ENCODE measurements at regions not wholly inside any gene's neighbourhood (a gene's known extent, or its start where the extent isn't known, plus 50 kb on each side); places are given as distances from the start of the nearest gene placed in this dataset.
"Not testable (repeated sequence)": the region's sequence is repeated elsewhere in the genome, so short reads cannot be mapped to it uniquely, and the experiment has no call there.

DNA sequence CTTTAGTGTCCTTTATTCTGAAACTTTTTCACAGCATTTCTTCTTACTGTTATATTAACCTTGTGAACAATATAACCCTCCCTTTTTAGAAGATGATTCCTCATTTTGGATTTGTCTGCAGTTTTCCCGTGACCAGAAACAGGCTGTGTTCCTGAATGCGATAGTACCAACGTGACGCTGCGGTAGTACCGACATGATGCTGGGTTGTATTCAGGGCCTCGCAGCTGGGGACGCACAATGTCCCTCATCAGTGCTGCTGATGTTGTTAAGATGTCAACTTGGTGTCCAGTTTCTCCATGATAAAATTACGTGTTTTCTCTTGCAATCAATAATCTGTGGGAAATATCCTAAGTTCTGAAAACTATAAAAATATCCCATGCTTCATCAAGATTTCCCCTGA, 761.4 kb upstream of the TPTE start:
- Histone ChIP-seq H3K27ac (ENCODE audit: low read depth, low read length) (no peak overlapping the region), H3K27me3 (ENCODE audit: control insufficient read depth in 2 of 2, insufficient read depth in 2 of 2, low read length in 2 of 2) (no peaks in the 10 kb centered on the region), H3K4me3 (ENCODE audit: low read length) (no peak overlapping the region), H3K9me3 (ENCODE audit: control insufficient read depth in 2 of 3, low read length in 3 of 3) (peaks cover 0 to 34% (median 5%) of the 10 kb centered on the region in 3 experiments), H3K4me1 (ENCODE audit: control insufficient read depth in 2 of 2, insufficient read depth in 2 of 2, low read length in 2 of 2) (no peaks in the 10 kb centered on the region), H3K36me3 (ENCODE audit: control insufficient read depth in 2 of 3, insufficient read depth in 3 of 3, low read length in 3 of 3) (no peaks in the 10 kb centered on the region)
- H3K4me1 Mint-ChIP-seq = no peaks in the 10 kb centered on the region
- ATAC-seq = no peak
- DNase-seq = no peak
- no peak overlapping the region for H3K27ac Mint-ChIP-seq
- POLR2A ChIA-PET = no interaction called here
- H3K27me3 Mint-ChIP-seq = no peaks in the 10 kb centered on the region
- intact Hi-C loops (cut with micrococcal nuclease) = no loop called here
- H3K4me3 Mint-ChIP-seq = no peak overlapping the region
- CTCF ChIA-PET = no interaction called here
- H3K9me3 Mint-ChIP-seq = peaks cover 0 to 9% (median 0%) of the 10 kb centered on the region in 11 donors
- no peaks in the 10 kb centered on the region for H3K36me3 Mint-ChIP-seq

DNA sequence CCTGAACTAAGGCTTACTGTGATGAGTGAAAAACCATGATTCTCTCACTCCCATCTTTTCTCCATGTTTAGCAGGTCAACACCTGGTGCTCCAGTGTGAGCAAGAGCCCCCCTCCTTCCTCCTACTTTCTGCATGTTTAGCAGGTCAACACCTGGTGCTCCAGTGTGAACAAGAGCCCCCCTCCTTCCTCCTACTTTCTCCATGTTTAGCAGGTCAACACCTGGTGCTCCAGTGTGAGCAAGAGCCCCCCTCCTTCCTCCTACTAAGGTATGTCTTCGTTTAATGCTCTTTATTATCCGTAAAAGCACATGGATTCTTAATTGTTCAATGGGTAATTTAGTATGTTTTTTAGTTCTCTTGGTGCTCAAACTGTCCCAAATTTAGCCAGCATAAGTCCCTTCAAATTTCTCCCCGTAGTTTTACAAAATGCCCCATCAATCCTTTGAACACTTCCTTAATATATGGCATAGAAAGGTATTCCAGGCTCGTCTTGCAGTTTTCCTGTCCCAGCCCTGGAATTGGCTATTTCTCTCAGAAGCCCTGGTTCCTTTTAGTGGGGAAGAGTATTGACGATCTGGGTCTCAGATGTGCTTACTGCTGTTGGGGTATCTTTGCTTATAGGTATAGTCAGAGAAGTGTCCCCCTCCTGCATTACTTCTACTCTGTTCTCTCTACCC, 760.8 kb upstream of the TPTE start:
- no peak overlapping the region for H3K4me3 ChIP-seq (ENCODE audit: low read length)
- Mint-ChIP-seq H3K9me3 (peaks cover 0 to 4% (median 0%) of the 10 kb centered on the region in 11 donors), H3K4me1 (no peaks in the 10 kb centered on the region), H3K27ac (no peak overlapping the region), H3K36me3 (no peaks in the 10 kb centered on the region), H3K4me3 (no peak overlapping the region), H3K27me3 (no peaks in the 10 kb centered on the region)
- POLR2A ChIA-PET = no interaction called here
- CTCF ChIA-PET = no interaction called here
- H3K36me3 ChIP-seq (ENCODE audit: control insufficient read depth in 2 of 3, insufficient read depth in 3 of 3, low read length in 3 of 3) = no peaks in the 10 kb centered on the region
- intact Hi-C loops (cut with micrococcal nuclease) = no loop called here
- no peak for ATAC-seq
- H3K27me3 ChIP-seq (ENCODE audit: control insufficient read depth in 2 of 2, insufficient read depth in 2 of 2, low read length in 2 of 2) = no peaks in the 10 kb centered on the region
- no peaks in the 10 kb centered on the region for H3K4me1 ChIP-seq (ENCODE audit: control insufficient read depth in 2 of 2, insufficient read depth in 2 of 2, low read length in 2 of 2)
- DNase-seq = no peak
- no peak overlapping the region for H3K27ac ChIP-seq (ENCODE audit: low read depth, low read length)
- H3K9me3 ChIP-seq (ENCODE audit: control insufficient read depth in 2 of 3, low read length in 3 of 3) = peaks cover 0 to 33% (median 5%) of the 10 kb centered on the region in 3 experiments

- H3K27me3 Mint-ChIP-seq = no peaks in the 10 kb centered on the region
- CTCF ChIA-PET = no interaction called here
Measured at GRCh38 chr21:9763306-9763705, 758.1 kb upstream of the TPTE start.

DNA sequence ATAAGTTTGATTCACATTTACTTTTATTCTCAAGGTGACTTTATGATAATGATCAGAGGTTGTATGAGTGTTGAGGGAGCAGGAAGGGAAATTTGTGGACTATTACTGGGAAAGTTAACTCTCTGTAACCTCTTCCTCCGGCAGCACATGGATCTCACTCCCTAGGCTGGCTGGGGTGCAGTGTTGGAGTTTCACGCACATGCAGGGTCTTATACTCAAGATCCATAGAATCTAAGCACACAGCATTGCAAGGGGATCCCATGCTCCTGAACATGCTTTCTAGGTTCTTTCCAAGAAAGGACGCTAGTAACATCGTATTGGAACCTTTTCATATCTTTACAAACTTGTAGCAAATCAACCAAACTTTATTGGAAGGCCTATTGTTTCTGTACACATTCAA, 757.6 kb upstream of the TPTE start:
- Mint-ChIP-seq H3K4me3 (no peak overlapping the region), H3K9me3 (no peaks in the 10 kb centered on the region), H3K27ac (no peak overlapping the region), H3K36me3 (no peaks in the 10 kb centered on the region), H3K27me3 (no peaks in the 10 kb centered on the region), H3K4me1 (no peaks in the 10 kb centered on the region)
- Histone ChIP-seq H3K4me3 (ENCODE audit: low read length) (no peak overlapping the region), H3K9me3 (ENCODE audit: control insufficient read depth in 2 of 3, low read length in 3 of 3) (peaks cover 0 to 42% (median 3%) of the 10 kb centered on the region in 3 experiments), H3K36me3 (ENCODE audit: control insufficient read depth in 2 of 3, insufficient read depth in 3 of 3, low read length in 3 of 3) (no peaks in the 10 kb centered on the region), H3K27me3 (ENCODE audit: control insufficient read depth in 2 of 2, insufficient read depth in 2 of 2, low read length in 2 of 2) (no peaks in the 10 kb centered on the region), H3K4me1 (ENCODE audit: control insufficient read depth in 2 of 2, insufficient read depth in 2 of 2, low read length in 2 of 2) (no peaks in the 10 kb centered on the region), H3K27ac (ENCODE audit: low read depth, low read length) (no peak overlapping the region)
- ChIA-PET CTCF (no interaction called here), POLR2A (no interaction called here)
- intact Hi-C loops (cut with micrococcal nuclease) = no loop called here
- no peak for ATAC-seq
- no peak for DNase-seq

More at GRCh38 chr21:9763306-9763705, 758.1 kb upstream of the TPTE start:
- Histone ChIP-seq H3K4me1 (ENCODE audit: control insufficient read depth in 2 of 2, insufficient read depth in 2 of 2, low read length in 2 of 2) (no peaks in the 10 kb centered on the region), H3K27ac (ENCODE audit: low read depth, low read length) (no peak overlapping the region), H3K36me3 (ENCODE audit: control insufficient read depth in 2 of 3, insufficient read depth in 3 of 3, low read length in 3 of 3) (no peaks in the 10 kb centered on the region), H3K9me3 (ENCODE audit: control insufficient read depth in 2 of 3, low read length in 3 of 3) (peaks cover 0 to 41% (median 5%) of the 10 kb centered on the region in 3 experiments), H3K27me3 (ENCODE audit: control insufficient read depth in 2 of 2, insufficient read depth in 2 of 2, low read length in 2 of 2) (no peaks in the 10 kb centered on the region), H3K4me3 (ENCODE audit: low read length) (no peak overlapping the region)
- intact Hi-C loops (cut with micrococcal nuclease) = no loop called here
- Mint-ChIP-seq H3K27ac (no peak overlapping the region), H3K9me3 (no peaks in the 10 kb centered on the region), H3K4me3 (no peak overlapping the region), H3K36me3 (no peaks in the 10 kb centered on the region), H3K4me1 (no peaks in the 10 kb centered on the region)
- POLR2A ChIA-PET = no interaction called here
- no peak for DNase-seq
- no peak for ATAC-seq

DNA sequence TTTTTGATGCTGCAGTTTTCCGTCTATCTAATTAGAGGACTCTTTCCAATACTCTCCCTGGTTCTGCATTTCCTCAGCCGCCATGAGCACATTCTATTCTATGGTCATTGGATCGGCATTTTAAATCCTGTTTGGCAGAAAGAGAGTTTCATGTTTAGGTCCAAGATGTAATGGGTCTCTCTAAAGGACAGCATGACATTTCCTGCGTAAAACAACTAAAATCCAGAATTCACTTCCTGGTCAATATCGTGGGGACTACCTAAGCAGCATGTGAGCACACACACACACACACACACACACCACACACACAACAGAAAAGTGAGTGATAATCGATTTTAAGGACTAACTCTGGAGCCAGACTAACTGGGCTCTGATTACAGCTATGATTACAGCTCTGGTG, 757.1 kb upstream of the TPTE start:
- CTCF ChIA-PET, H3K27me3 Mint-ChIP-seq: not testable (repeated sequence)

GRCh38 chr21:9765538-9765937, 755.8 kb upstream of the TPTE start:
- ATAC-seq; H3K27ac ChIP-seq (ENCODE audit: low read depth, low read length); H3K27ac Mint-ChIP-seq; intact Hi-C loops (cut with micrococcal nuclease); POLR2A ChIA-PET; H3K27me3 ChIP-seq (ENCODE audit: control insufficient read depth in 2 of 2, insufficient read depth in 2 of 2, low read length in 2 of 2); DNase-seq; H3K27me3 Mint-ChIP-seq; H3K4me1 ChIP-seq (ENCODE audit: control insufficient read depth in 2 of 2, insufficient read depth in 2 of 2, low read length in 2 of 2); H3K36me3 ChIP-seq (ENCODE audit: control insufficient read depth in 2 of 3, insufficient read depth in 3 of 3, low read length in 3 of 3); H3K36me3 Mint-ChIP-seq; H3K4me3 ChIP-seq (ENCODE audit: low read length); H3K4me3 Mint-ChIP-seq; H3K9me3 Mint-ChIP-seq; H3K4me1 Mint-ChIP-seq; CTCF ChIA-PET: not testable (repeated sequence)
- H3K9me3 ChIP-seq (ENCODE audit: control insufficient read depth in 2 of 3, low read length in 3 of 3) = peaks cover 0 to 41% (median 0%) of the 10 kb centered on the region in 3 experiments

More for the DNA sequence above, 757.1 kb upstream of the TPTE start:
- H3K36me3 Mint-ChIP-seq; POLR2A ChIA-PET; H3K4me3 ChIP-seq (ENCODE audit: low read length); H3K4me1 ChIP-seq (ENCODE audit: control insufficient read depth in 2 of 2, insufficient read depth in 2 of 2, low read length in 2 of 2); H3K27me3 ChIP-seq (ENCODE audit: control insufficient read depth in 2 of 2, insufficient read depth in 2 of 2, low read length in 2 of 2); H3K4me3 Mint-ChIP-seq; DNase-seq; ATAC-seq; H3K4me1 Mint-ChIP-seq; H3K27ac Mint-ChIP-seq; intact Hi-C loops (cut with micrococcal nuclease); H3K27ac ChIP-seq (ENCODE audit: low read depth, low read length); H3K9me3 Mint-ChIP-seq; H3K36me3 ChIP-seq (ENCODE audit: control insufficient read depth in 2 of 3, insufficient read depth in 3 of 3, low read length in 3 of 3): not testable (repeated sequence)
- H3K9me3 ChIP-seq (ENCODE audit: control insufficient read depth in 2 of 3, low read length in 3 of 3) = peaks cover 0 to 42% (median 0%) of the 10 kb centered on the region in 3 experiments

DNA sequence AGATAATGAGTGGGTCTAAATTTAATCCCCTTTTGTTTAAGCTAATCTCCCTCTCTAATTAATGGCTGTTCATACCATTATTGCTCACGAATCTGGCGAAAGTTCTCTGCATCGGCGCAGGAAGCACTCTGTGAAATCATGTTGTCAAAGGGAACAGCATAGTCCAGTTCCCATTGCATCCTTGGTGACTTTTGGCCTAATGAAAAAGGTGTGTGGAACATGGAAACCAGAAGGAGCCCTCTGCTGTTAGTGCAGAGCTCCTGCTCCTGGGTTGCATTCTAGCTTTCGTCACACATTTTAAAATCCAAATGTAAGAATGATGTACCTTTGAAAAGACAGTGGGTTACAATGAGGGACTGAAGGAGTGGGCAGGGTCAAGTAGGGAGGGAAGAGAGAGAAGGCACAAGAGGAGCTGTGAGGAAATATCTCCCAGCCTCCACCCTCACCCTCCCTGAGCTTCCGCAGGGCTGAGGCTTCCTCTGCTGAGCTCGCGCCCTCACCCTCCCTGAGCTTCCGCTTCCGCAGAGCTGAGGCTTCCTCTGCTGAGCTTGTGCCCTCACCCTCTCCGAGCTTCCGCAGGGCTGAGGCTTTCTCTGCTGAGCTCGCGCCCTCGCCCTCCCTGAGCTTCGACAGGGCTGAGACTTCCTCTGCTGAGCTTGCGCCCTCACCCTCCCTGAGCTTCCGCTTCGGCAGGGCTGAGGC, 754.3 kb upstream of the TPTE start:
- peak; percentile 2 for ATAC-seq
- intact Hi-C loops (cut with micrococcal nuclease); POLR2A ChIA-PET; H3K27ac Mint-ChIP-seq; H3K9me3 Mint-ChIP-seq; H3K4me1 Mint-ChIP-seq; DNase-seq; CTCF ChIA-PET; H3K4me3 Mint-ChIP-seq; H3K36me3 ChIP-seq (ENCODE audit: control insufficient read depth in 2 of 3, insufficient read depth in 3 of 3, low read length in 3 of 3); H3K27me3 Mint-ChIP-seq; H3K4me3 ChIP-seq (ENCODE audit: low read length); H3K27ac ChIP-seq (ENCODE audit: low read depth, low read length); H3K36me3 Mint-ChIP-seq; H3K27me3 ChIP-seq (ENCODE audit: control insufficient read depth in 2 of 2, insufficient read depth in 2 of 2, low read length in 2 of 2); H3K4me1 ChIP-seq (ENCODE audit: control insufficient read depth in 2 of 2, insufficient read depth in 2 of 2, low read length in 2 of 2): not testable (repeated sequence)
- H3K9me3 ChIP-seq (ENCODE audit: control insufficient read depth in 2 of 3, low read length in 3 of 3) = peaks cover 0 to 40% (median 0%) of the 10 kb centered on the region in 3 experiments
